ENCODE measurements at regions not wholly inside any gene's neighbourhood (a gene's known extent, or its start where the extent isn't known, plus 50 kb on each side); places are given as distances from the start of the nearest gene placed in this dataset.
"Not testable (repeated sequence)": the region's sequence is repeated elsewhere in the genome, so short reads cannot be mapped to it uniquely, and the experiment has no call there.

DNA sequence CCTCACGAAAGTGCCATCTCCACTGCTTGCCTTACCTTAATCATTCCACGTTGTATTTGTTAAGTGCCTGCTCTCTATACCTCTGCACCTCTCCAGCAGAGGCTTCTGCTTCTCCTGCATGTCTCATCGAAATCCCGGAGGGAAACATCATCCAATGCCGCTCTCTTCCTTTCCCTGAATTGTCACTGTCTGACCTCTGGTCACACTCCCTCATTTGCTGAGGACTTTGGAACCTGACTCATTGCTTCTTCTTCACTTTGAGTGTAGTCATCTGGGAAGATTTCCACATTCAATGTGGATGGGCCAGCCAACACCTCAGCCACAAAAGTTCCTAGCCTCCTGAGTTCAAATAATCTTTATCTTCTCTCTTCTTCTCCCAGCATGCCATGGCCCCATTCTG is 78.9 kb upstream of the BEND6 start:
- H3K4me3 ChIP-seq (ENCODE audit: low read depth, low read length): no peak overlapping the region
- TF ChIP-seq, protein P1, sequence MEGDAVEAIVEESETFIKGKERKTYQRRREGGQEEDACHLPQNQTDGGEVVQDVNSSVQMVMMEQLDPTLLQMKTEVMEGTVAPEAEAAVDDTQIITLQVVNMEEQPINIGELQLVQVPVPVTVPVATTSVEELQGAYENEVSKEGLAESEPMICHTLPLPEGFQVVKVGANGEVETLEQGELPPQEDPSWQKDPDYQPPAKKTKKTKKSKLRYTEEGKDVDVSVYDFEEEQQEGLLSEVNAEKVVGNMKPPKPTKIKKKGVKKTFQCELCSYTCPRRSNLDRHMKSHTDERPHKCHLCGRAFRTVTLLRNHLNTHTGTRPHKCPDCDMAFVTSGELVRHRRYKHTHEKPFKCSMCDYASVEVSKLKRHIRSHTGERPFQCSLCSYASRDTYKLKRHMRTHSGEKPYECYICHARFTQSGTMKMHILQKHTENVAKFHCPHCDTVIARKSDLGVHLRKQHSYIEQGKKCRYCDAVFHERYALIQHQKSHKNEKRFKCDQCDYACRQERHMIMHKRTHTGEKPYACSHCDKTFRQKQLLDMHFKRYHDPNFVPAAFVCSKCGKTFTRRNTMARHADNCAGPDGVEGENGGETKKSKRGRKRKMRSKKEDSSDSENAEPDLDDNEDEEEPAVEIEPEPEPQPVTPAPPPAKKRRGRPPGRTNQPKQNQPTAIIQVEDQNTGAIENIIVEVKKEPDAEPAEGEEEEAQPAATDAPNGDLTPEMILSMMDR (IDR thresholded peaks at IDR 0.05; ENCODE audit: borderline replicate concordance, insufficient read depth, low read depth, low read length): no peak

DNA sequence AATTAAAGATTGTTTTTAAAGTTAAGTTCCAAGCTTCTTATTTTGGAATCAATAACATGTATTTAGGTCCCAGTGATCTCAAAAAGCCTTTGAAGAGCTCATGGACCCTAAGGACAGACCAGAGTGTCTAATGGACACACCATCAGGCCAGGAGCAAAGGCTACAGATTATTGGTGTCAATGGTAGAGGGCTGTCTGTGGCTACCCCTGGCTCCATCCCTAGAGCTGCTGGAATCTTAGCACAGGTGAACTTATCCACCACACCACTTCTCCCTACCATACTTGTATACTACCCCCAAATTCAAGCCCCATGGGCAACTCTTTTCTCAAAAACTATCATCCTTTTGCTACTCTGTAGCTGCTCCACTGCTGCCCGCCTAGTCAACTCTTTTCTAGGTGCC is 79.4 kb upstream of the BEND6 start:
- no peak overlapping the region for H3K4me3 ChIP-seq (ENCODE audit: low read depth, low read length)
- TF ChIP-seq, protein P1 (IDR thresholded peaks at IDR 0.05; ENCODE audit: borderline replicate concordance, insufficient read depth, low read depth, low read length): no peak

DNA sequence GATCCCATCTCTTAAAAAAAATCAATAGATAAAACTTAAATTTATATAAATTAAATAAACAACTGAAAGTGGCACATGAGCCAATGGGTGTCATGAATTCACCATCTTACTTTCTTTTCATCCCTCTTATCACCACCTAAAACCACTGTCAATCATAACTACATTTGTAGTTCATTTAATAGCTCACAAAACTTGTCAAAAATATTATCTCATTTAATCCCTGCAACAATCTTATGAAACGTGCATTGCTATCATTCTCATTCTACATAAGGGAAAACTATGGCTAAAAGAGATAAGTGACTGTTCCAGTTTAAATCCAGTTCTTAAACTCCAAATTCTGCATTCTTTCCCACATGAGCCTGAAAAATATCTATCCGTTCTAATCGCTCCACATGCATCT is 80.6 kb upstream of the BEND6 start:
- TF ChIP-seq, protein P1 (IDR thresholded peaks at IDR 0.05; ENCODE audit: borderline replicate concordance, insufficient read depth, low read depth, low read length): no peak
- H3K4me3 ChIP-seq (ENCODE audit: low read depth, low read length): no peak overlapping the region

DNA sequence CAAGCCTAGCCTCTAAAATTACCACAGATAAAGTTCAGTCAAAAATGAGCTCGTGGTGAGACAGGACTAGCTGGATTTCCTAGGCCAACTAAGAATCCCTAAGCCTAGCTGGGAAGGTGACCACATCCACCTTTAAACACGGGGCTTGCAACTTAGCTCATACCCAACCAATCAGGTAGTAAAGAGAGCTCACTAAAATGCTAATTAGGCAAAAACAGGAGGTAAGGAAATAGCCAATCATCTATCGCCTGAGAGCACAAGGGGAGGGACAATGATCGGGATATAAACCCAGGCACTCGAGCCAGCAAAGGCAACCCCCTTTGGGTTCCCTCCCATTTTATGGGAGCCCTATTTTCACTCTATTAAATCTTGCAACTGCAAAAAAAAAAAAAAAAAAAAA is 84.9 kb upstream of the BEND6 start:
- H3K4me3 ChIP-seq (ENCODE audit: low read depth, low read length): not testable (repeated sequence)

DNA sequence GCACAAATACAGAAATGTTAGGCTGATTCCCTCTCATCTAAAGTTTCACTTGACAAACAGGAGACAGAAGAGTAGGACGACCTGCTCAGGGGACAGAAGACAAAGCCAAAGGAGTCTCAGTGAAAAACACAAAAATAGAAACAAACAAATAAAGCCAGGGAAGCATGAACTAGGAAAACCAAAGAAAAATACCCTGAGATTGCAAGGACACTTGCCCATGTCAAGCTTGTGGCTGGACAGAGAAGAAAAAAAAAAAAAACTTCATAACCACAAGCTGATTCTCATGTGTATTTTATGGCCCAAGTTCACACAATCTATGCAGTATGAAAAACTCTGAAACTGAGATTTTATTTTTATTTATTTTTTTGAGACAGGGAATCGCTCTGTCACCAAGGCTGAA is 85.6 kb upstream of the BEND6 start:
- H3K4me3 ChIP-seq (ENCODE audit: low read depth, low read length): no peak overlapping the region
- TF ChIP-seq, protein P1 (IDR thresholded peaks at IDR 0.05; ENCODE audit: borderline replicate concordance, insufficient read depth, low read depth, low read length): no peak

DNA sequence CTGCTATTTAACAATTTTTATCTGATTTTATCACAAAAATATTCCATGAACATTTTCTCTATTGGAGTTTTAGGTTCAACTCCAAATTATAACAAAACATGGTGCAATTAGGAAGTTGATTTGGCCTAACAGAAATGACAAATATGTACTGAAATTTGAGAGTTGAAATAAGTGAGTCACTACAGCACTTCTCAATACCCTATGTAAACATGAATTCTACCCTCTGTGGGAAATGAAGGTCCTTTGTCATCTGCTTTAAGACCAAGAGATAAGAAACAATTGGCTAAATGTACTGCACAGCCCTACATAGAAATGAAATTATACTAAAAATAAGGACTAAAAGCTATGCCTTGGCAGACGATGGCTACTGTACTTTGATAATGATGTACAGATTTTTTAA is 86.2 kb upstream of the BEND6 start:
- TF ChIP-seq, protein P1 (IDR thresholded peaks at IDR 0.05; ENCODE audit: borderline replicate concordance, insufficient read depth, low read depth, low read length): no peak
- H3K4me3 ChIP-seq (ENCODE audit: low read depth, low read length): no peak overlapping the region

DNA sequence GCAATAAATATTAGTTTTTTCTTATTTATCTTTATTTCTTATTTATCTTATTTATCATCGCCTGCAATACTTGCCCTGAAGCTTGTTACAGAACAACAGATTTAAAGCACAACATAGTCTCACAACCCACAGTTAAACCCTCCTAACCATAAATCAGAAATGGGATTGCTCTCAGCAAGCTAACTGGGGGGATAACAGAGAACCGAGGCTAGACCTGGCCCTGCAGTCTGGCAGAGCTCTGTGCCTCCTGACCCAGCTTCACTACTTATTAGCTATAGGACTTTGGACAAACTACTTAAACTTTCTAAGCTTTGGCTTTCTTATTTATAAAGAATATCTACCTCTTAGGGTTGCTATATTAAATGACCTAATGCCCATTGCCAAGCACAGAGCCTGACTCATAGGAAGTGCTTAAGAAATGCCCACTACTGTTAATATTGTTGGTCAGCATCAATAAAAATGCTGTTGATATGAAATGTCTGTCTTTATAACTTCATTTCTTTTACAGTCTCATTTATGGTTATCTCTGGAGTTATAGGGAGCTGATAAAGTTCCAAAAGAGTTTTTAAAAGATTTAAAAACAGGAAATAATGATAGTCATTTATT is 87.9 kb upstream of the BEND6 start:
- TF ChIP-seq, protein P1 (IDR thresholded peaks at IDR 0.05; ENCODE audit: borderline replicate concordance, insufficient read depth, low read depth, low read length): no peak
- no peak overlapping the region for H3K4me3 ChIP-seq (ENCODE audit: low read depth, low read length)

All from GM12875 (cell line).